SK-N-SH (cell line): ENCODE measurements at regions not wholly inside any gene's neighbourhood (a gene's known extent, or its start where the extent isn't known, plus 50 kb on each side); places are given as distances from the start of the nearest gene placed in this dataset.
"Not testable (repeated sequence)": the region's sequence is repeated elsewhere in the genome, so short reads cannot be mapped to it uniquely, and the experiment has no call there.

Experiments used
- CTCF ChIA-PET: fragments of 300-600, 350-600 bp; formaldehyde crosslinking; extraction: SDS; loops from one replicate; lab custom pipeline; 2021; lab: Yijun Ruan, JAX
- POLR2A ChIA-PET: fragments of 350-600 bp; sonication (Branson Sonifier 250); formaldehyde crosslinking; extraction: SDS; loops from one replicate; lab custom pipeline; 2020; ENCODE audit warnings: antibody characterized with exemption, inconsistent platforms; lab: Yijun Ruan, JAX
- DNase-seq: peaks from one replicate; pipeline ENCODE4 v3.0.0; 2012
- H2AFZ ChIP-seq: fragments of 200-600 bp; sonication (generic); 2 replicates; pipeline ENCODE4 v1.8.1; 2016; ENCODE audit warnings: antibody characterized with exemption, mild to moderate bottlenecking, low read depth
- H3F3A ChIP-seq: fragments of 200-600 bp; sonication (generic); replicated peaks from 2 replicates; pipeline ENCODE3; 2016; ENCODE audit warnings: antibody characterized with exemption, mild to moderate bottlenecking; ENCODE audit not compliant: insufficient read depth
- H3K27ac ChIP-seq, 2 experiments: fragments of 200-500 bp in 1 of 2; fragments of 200-600 bp in 1 of 2; sonication (Bioruptor generic) in 1 of 2; sonication (generic), shearing (Covaris generic) in 1 of 2; 2 replicates each; pipeline versions ENCODE4 v1.5.1 to v1.6.1; 2014 to 2016; ENCODE audit warnings: low read depth in 2 of 2, inconsistent platforms in 1 of 2, low read length in 1 of 2, mild to moderate bottlenecking in 1 of 2, mixed read lengths in 1 of 2
- H3K27me3 ChIP-seq: fragments of 200-600 bp; sonication (generic), shearing (Covaris generic); 2 replicates; pipeline ENCODE4 v1.6.1; 2016; ENCODE audit warnings: mixed run types; ENCODE audit not compliant: insufficient read depth
- H3K36me3 ChIP-seq, 2 experiments: fragments of 200-500 bp in 1 of 2; fragments of 200-600 bp in 1 of 2; sonication (Bioruptor generic) in 1 of 2; sonication (generic) in 1 of 2; replicated peaks in 1 of 2; 2 replicates each; pipeline versions ENCODE3 to v1.5.1; 2014 to 2016; ENCODE audit warnings: low read length in 1 of 2, mild to moderate bottlenecking in 1 of 2; ENCODE audit not compliant: insufficient read depth in 2 of 2, control insufficient read depth in 1 of 2
- H3K4me1 ChIP-seq, 2 experiments: fragments of 200-500 bp in 1 of 2; fragments of 200-600 bp in 1 of 2; sonication (Bioruptor generic) in 1 of 2; sonication (generic), shearing (Covaris generic) in 1 of 2; 2 replicates each; pipeline versions ENCODE4 v1.5.1 to v1.6.1; 2014 to 2016; ENCODE audit warnings: low read depth in 1 of 2, low read length in 1 of 2, mixed run types in 1 of 2; ENCODE audit not compliant: insufficient read depth in 2 of 2, control insufficient read depth in 1 of 2
- H3K4me2 ChIP-seq: fragments of 200-600 bp; sonication (generic), shearing (Covaris generic); 2 replicates; pipeline ENCODE4 v1.6.1; 2017; ENCODE audit warnings: mixed run types
- H3K4me3 ChIP-seq, 2 experiments: fragments of 200-500 bp in 1 of 2; fragments of 200-600 bp in 1 of 2; sonication (Bioruptor generic) in 1 of 2; sonication (generic), shearing (Covaris generic) in 1 of 2; 2 replicates each; pipeline versions ENCODE4 v1.5.1 to v1.8.1; 2014 to 2016; ENCODE audit warnings: low read depth in 2 of 2, inconsistent platforms in 1 of 2, low read length in 1 of 2, mild to moderate bottlenecking in 1 of 2, mixed read lengths in 1 of 2, moderate library complexity in 1 of 2
- H3K79me2 ChIP-seq: fragments of 200-600 bp; sonication (generic); 2 replicates; pipeline ENCODE4 v1.8.1; 2017; ENCODE audit warnings: mild to moderate bottlenecking; ENCODE audit not compliant: insufficient read depth
- H3K9ac ChIP-seq: fragments of 200-600 bp; sonication (generic); 2 replicates; pipeline ENCODE4 v1.6.1; 2017; ENCODE audit warnings: mixed run types
- H3K9me2 ChIP-seq: fragments of 200-600 bp; sonication (generic); 2 replicates; pipeline ENCODE4 v1.6.1; 2017; ENCODE audit warnings: mixed run types
- H3K9me3 ChIP-seq: fragments of 200-600 bp; sonication (generic); 2 replicates; pipeline ENCODE4 v1.6.1; 2017; ENCODE audit warnings: mixed run types, mild to moderate bottlenecking, moderate library complexity
- H4K20me1 ChIP-seq: fragments of 200-600 bp; sonication (generic); 2 replicates; pipeline ENCODE4 v1.6.1; 2017; ENCODE audit warnings: mild to moderate bottlenecking, mixed run types; ENCODE audit not compliant: insufficient read depth
- CHD2 ChIP-seq: fragments of 150-350 bp; IDR thresholded peaks from 2 replicates; pipeline ENCODE4 v1.6.1; 2018; ENCODE audit warnings: low read length; ENCODE audit not compliant: partially characterized antibody
- CTCF ChIP-seq: fragments of 200-600 bp; sonication (generic); IDR thresholded peaks from 2 replicates; pipeline ENCODE4 v1.6.1; 2017; ENCODE audit warnings: antibody characterized with exemption, mild to moderate bottlenecking, moderate library complexity
- FOSL2 ChIP-seq: IDR thresholded peaks from 2 replicates; pipeline ENCODE4 v1.4.0; 2012; ENCODE audit warnings: low read depth, mild to moderate bottlenecking, moderate library complexity, borderline replicate concordance
- GABPA ChIP-seq: IDR thresholded peaks from 2 replicates; pipeline ENCODE4 v1.4.0; 2012; ENCODE audit warnings: low read depth, mild to moderate bottlenecking
- TAF1 ChIP-seq: IDR thresholded peaks from 2 replicates; pipeline ENCODE4 v1.6.1; 2012; ENCODE audit warnings: low read depth, mild to moderate bottlenecking, low read length, moderate library complexity, borderline replicate concordance
- TCF12 ChIP-seq: IDR thresholded peaks from 2 replicates; pipeline ENCODE4 v1.4.0; 2012
- TEAD4 ChIP-seq: IDR thresholded peaks from 2 replicates; pipeline ENCODE4 v1.4.0; 2012; ENCODE audit warnings: mild to moderate bottlenecking, borderline replicate concordance; ENCODE audit not compliant: insufficient read depth
- WGBS: methylation state at CpG from one replicate; pipeline ENCODE4 v1.1.6; 2017; ENCODE audit warnings: low lambda C conversion rate; 5-methylcytosine and 5-hydroxymethylcytosine counted together
- TF ChIP-seq, protein P1 (sequence below): IDR thresholded peaks from 2 replicates; pipeline ENCODE4 v1.6.1; 2012; ENCODE audit warnings: mild to moderate bottlenecking, low read depth, low read length, moderate library complexity
- TF ChIP-seq, protein P2 (sequence below): IDR thresholded peaks from 2 replicates; pipeline ENCODE4 v1.4.0; 2012; ENCODE audit warnings: low read depth
- TF ChIP-seq, protein P3 (sequence below): fragments of 150-350 bp; IDR thresholded peaks from 2 replicates; pipeline ENCODE4 v1.6.1; 2016; ENCODE audit warnings: mild to moderate bottlenecking, low read depth, low read length

- TF ChIP-seq, protein P1, sequence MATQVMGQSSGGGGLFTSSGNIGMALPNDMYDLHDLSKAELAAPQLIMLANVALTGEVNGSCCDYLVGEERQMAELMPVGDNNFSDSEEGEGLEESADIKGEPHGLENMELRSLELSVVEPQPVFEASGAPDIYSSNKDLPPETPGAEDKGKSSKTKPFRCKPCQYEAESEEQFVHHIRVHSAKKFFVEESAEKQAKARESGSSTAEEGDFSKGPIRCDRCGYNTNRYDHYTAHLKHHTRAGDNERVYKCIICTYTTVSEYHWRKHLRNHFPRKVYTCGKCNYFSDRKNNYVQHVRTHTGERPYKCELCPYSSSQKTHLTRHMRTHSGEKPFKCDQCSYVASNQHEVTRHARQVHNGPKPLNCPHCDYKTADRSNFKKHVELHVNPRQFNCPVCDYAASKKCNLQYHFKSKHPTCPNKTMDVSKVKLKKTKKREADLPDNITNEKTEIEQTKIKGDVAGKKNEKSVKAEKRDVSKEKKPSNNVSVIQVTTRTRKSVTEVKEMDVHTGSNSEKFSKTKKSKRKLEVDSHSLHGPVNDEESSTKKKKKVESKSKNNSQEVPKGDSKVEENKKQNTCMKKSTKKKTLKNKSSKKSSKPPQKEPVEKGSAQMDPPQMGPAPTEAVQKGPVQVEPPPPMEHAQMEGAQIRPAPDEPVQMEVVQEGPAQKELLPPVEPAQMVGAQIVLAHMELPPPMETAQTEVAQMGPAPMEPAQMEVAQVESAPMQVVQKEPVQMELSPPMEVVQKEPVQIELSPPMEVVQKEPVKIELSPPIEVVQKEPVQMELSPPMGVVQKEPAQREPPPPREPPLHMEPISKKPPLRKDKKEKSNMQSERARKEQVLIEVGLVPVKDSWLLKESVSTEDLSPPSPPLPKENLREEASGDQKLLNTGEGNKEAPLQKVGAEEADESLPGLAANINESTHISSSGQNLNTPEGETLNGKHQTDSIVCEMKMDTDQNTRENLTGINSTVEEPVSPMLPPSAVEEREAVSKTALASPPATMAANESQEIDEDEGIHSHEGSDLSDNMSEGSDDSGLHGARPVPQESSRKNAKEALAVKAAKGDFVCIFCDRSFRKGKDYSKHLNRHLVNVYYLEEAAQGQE, result no peak
- no peak for TF ChIP-seq CHD2
- TF ChIP-seq GABPA, result no peak
- TF ChIP-seq, protein P2, sequence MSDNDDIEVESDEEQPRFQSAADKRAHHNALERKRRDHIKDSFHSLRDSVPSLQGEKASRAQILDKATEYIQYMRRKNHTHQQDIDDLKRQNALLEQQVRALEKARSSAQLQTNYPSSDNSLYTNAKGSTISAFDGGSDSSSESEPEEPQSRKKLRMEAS, result no peak
- TF ChIP-seq CTCF, result no peak
- no peak for TF ChIP-seq TCF12
- TF ChIP-seq FOSL2, result no peak
- TF ChIP-seq TAF1, result no peak
These were observed 179.5 kb upstream of the TBX18 start (continued) for GRCh38 chr6:84943905-84944304.

GRCh38 chr6:84941609-84942008 is 177.2 kb upstream of the TBX18 start:
- CTCF ChIA-PET, H3K9ac ChIP-seq, H4K20me1 ChIP-seq, DNase-seq, H3K27ac ChIP-seq, H3F3A ChIP-seq, POLR2A ChIA-PET, H3K4me3 ChIP-seq, H3K79me2 ChIP-seq, H3K27me3 ChIP-seq, H3K9me3 ChIP-seq, H3K4me2 ChIP-seq, H3K9me2 ChIP-seq, H3K36me3 ChIP-seq, H3K4me1 ChIP-seq, H2AFZ ChIP-seq: not testable (repeated sequence)

GRCh38 chr6:84929212-84929611 is 164.8 kb upstream of the TBX18 start:
- H3K36me3 ChIP-seq, result no peaks in the 10 kb centered on the region

More at GRCh38 chr6:84929212-84929611, 164.8 kb upstream of the TBX18 start:
- H3K4me1 ChIP-seq, result no peaks in the 10 kb centered on the region
- no peaks in the 10 kb centered on the region for H3K79me2 ChIP-seq
- no peak overlapping the region for H3K9ac ChIP-seq
- POLR2A ChIA-PET, result no interaction called here
- no peak overlapping the region for H3K4me2 ChIP-seq
- TF ChIP-seq, protein P3, sequence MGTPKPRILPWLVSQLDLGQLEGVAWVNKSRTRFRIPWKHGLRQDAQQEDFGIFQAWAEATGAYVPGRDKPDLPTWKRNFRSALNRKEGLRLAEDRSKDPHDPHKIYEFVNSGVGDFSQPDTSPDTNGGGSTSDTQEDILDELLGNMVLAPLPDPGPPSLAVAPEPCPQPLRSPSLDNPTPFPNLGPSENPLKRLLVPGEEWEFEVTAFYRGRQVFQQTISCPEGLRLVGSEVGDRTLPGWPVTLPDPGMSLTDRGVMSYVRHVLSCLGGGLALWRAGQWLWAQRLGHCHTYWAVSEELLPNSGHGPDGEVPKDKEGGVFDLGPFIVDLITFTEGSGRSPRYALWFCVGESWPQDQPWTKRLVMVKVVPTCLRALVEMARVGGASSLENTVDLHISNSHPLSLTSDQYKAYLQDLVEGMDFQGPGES, result no peak
- no peak for TF ChIP-seq TEAD4
- no peaks in the 10 kb centered on the region for H3K9me3 ChIP-seq
- no peaks in the 10 kb centered on the region for H3K27me3 ChIP-seq
- CTCF ChIA-PET, result no interaction called here
- DNase-seq, result no peak
- no peaks in the 10 kb centered on the region for H3K9me2 ChIP-seq
- H3F3A ChIP-seq, result no peaks in the 10 kb centered on the region
- no peak overlapping the region for H2AFZ ChIP-seq
- no peak overlapping the region for H3K4me3 ChIP-seq
- WGBS, result 0% methylated on average over 1 of the region's 1 CpG
- H3K27ac ChIP-seq, result no peak overlapping the region
- no peaks in the 10 kb centered on the region for H4K20me1 ChIP-seq
